Body of pancreas (tissue), 4 donors: ENCODE measurements at regions not wholly inside any gene's neighbourhood (a gene's known extent, or its start where the extent isn't known, plus 50 kb on each side); places are given as distances from the start of the nearest gene placed in this dataset.

Experiments
- CTCF ChIP-seq, 7 experiments: fragments of 450-650 bp in 4 of 7; fragments of 200-600 bp in 3 of 7; sonication (generic) in 3 of 7; IDR thresholded peaks; one replicate each; pipeline ENCODE4 v1.5.1; 2016 to 2019; ENCODE audit warnings: antibody characterized with exemption in 7 of 7
- POLR2A ChIP-seq, 3 donors: fragments of 450-650 bp; IDR thresholded peaks; one replicate each; pipeline ENCODE4 v1.6.1; 2016; ENCODE audit warnings: antibody characterized with exemption in 3 of 3, mild to moderate bottlenecking in 2 of 3

DNA sequence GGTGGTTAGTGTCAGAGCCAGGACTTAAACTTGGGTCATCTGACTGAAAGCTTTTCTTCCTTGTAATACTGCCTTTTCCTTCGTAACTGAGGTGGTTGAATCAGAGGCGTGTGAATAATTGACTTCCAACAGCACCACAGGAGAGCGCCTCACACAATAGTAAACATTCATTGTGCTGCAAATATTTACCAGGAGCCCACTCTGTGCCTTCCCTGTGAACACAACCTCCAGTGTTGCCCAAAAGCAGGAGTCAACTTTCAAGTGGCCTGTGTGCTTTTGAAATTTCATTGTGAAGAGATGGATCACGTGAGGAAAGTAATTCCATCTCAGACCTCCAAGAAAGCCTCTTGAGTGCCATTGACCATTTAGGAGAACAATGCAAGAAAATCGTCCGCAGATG is 60.2 kb downstream of the ADRA2A start:
- no peak for TF ChIP-seq CTCF (IDR thresholded peaks at IDR 0.05)
- no peak for TF ChIP-seq POLR2A (IDR thresholded peaks at IDR 0.05)
